ENCODE measurements at regions not wholly inside any gene's neighbourhood (a gene's known extent, or its start where the extent isn't known, plus 50 kb on each side); places are given as distances from the start of the nearest gene placed in this dataset.
A peak's percentile ranks its signal among the peaks of the same experiment; 100 is the strongest.

DNA sequence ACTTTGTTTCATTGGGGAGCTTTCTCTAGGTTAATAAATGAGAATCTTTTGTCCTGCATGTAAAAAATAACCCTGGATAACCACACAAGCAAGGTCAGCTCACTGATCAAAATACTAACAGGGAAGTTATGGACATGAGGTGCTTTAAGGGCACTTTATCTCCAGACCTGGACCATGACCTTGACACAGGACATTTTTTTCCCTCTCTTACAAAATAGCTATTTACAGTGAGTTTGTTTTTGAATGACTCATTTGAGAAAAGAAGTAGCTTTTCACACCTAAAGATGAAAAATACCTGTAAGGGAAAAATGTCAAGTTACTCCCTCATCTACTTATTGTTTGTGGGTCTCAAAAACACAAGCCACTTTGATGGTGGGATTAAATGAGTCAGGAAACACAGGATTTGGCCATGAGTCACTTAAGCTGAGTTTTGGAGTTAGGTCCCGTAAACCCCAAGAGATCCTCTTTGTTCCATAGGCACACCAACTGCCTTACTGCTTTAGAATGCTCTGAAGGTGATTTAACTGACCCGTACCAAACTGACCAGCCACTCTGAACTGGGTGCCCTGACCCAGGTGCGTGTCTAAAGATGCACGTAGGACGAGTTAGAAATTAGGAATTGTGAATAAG is 479.3 kb upstream of the NXPH2 start:
- DNase-seq = no peak

- DNase-seq = no peak
Observed at GRCh38 chr2:139241286-139241685, 461.1 kb upstream of the NXPH2 start.

DNA sequence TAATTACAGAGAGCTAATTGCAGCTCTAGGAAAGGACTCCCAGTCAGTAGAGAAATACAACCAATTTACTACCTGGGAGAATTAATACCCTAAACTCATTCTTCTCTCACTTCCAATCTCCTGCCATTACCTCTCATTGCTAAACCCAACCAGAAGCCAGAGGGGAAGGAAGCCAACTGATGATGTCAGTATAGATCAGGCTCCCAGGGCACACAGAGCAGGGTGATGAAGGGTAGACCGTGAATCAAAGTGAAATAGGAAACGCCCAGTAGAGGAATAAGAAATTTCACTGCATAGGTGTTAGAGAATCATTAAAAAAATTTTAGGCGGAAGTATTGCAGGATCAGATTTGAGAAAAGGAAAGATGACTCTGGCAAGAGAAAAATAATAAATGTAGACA is 456.8 kb upstream of the NXPH2 start:
- DNase-seq = no peak

DNA sequence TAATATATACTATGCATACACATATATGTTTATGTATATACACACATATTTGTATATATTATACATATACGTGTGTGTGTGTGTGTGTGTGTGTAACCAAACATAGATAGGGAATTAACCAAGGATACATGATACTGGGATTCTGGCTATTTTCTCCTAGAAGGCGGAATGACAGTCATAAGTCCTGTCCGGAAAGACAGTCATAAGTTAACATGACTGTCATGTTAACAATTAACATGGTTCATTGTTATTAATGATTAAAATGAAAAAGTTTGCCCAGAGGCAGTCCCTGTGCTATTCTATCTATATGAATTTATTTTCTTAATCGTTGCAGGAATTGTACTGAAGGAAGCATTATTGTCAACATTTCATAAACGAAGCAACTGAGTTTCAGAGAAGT is 450.7 kb upstream of the NXPH2 start:
- no peak for DNase-seq

GRCh38 chr2:139228276-139228675 is 448.1 kb upstream of the NXPH2 start:
- DNase-seq = no peak

DNA sequence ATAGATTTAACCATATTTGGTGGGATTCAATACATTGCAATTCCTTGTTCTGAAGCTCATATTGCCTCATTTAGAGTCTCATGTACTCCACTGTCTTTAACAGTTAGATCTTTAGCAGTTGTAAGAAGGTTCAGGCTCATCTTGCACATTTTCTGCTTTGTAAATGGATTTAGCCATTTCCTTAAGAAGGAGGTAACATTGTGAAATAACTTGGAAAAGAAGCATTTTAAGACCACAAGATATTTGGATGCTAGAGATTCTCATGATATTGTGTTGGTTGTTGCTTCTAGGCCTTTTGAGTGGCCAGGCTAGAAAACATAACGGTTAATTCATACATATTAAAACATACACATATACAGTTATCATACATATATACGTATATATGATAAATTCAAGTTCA is 445.8 kb upstream of the NXPH2 start:
- no peak for DNase-seq

DNA sequence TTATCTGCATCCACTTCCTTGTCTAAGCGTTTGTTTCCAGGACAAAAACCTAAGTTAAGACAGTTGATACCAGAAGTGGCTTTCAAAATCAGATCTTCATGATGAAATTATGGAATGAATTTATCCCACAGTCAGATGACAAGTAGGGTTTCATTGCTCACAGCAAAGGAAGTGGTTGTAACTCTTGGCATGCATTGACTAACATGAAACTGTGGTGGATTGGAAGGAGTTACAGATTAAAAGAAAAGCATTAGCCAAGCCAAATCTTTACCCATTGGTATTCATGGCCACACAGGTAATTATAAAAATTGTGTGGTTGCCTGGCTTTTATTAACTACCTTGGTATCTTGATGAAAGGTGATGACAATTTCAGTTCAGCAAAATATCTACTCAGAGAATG is 438.0 kb upstream of the NXPH2 start:
- DNase-seq = peak; percentile 2

GRCh38 chr2:139217641-139218040 is 437.5 kb upstream of the NXPH2 start:
- DNase-seq = no peak

DNA sequence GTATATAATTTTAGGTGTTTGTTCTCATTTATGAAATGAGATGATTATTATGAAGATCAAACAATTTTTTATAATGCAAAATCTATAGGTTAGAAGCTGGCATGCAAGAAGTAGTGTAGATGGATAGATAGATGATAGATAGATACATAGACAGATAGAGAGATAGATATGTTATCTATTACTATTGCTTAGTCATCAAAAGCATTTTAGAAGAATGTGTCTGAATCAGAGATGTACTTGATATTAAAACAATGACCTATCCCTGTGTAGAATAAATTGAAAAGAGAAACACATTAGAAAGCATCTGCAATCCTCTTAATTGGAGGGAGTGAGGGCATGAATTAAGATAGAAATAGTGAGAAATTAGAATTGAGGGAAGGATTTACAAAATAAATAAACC is 436.2 kb upstream of the NXPH2 start:
- DNase-seq = no peak

DNA sequence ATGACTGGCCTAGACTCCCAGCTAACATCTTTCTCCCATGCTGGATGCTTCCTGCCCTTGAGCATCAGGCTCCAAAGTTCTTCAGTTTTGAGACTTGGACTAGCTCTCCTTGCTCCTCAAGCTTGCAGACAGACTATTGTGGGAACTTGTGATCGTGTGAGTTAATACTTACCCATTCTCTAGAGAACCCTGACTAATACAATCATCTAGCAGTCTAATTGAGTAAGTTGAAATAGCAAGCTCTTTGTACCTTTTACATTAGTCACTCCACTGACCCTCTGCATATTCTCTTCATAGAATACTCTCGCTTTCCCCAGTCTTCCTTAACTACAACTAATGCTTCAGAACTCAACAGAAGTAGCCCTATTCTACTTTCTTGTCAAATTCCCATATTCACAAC is 434.6 kb upstream of the NXPH2 start:
- peak; percentile 1 for DNase-seq

- DNase-seq = no peak
Observed at GRCh38 chr2:139209586-139209985, 429.4 kb upstream of the NXPH2 start.

DNA sequence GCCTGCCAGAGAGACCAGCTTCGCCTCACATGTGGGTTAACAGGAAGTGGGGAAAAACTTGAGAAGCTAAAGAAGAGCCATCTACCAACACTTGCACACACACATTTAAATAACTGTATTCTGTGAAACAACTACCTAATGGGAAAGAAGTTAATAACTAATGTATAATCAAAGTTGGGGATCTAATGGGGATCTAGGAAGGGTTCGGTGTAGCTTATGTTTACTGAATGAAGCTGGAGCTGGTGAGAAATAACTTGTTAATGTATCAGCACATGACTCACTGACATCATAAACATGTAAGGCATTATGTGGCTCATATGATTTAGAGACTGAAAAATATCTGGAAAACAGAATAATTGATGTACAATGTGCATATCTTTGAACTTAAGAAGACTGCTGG is 421.3 kb upstream of the NXPH2 start:
- no peak for DNase-seq

DNA sequence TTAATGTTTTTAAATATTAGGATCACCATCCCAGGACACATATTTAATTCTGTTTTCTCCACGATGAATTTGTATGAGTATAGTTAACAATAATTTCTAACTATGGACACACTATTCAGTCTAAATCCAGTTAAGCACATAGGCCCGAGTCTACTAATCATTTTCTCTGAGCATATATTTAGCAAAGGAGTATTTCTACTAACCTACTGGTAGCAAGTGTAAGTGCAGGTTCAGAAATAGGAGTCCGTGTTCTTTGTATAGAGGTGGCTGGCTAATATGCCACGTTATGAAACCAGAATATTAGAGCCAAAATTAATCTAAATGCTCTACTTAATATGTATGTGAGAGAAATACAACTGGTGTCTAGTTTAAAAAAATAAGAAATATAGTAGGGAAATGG is 416.6 kb upstream of the NXPH2 start:
- no peak for DNase-seq

- no peak for DNase-seq
Observed at GRCh38 chr2:139194546-139194945, 414.4 kb upstream of the NXPH2 start.

GRCh38 chr2:139177041-139177440 is 396.9 kb upstream of the NXPH2 start:
- no peak for DNase-seq

DNA sequence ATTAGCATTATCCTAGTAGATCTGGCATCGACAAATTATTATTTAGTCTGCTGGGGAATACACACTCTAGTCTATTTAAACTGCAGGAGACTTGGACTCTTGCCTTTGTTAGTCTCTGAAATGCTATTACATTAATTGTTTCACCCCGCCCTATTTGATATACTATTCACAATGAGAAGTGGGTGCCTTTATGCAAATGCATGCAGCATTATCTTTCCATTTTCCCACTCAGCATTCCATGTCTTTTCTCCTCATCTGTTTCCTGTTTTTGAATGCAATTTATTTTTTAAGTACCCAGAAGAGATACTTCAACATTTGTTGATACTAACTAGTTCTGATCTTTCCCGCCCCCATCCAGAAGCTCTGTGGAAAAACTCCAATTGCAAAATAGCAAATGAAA is 395.3 kb upstream of the NXPH2 start:
- no peak for DNase-seq

DNA sequence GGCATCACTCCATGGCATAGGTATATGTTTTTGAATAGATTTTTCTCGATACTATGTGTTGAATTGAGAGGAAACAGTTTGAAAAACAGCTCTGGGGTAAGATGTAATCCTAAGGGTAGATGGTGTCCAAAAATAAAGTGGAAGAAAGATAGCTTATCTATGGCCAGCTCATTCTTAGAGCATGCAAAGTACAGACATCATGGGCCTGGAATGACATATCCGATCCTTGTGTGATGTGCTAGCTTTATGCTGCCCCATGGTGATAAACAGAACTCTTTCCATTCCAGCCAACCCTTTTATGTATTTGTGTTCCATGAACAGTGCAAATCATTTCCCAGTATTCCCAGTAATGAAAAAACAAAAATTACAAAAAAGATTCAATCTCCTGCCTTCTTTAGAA is 390.2 kb upstream of the NXPH2 start:
- DNase-seq = peak; percentile 5

- no peak for DNase-seq
Observed at GRCh38 chr2:139165601-139166000, 385.4 kb upstream of the NXPH2 start.

DNA sequence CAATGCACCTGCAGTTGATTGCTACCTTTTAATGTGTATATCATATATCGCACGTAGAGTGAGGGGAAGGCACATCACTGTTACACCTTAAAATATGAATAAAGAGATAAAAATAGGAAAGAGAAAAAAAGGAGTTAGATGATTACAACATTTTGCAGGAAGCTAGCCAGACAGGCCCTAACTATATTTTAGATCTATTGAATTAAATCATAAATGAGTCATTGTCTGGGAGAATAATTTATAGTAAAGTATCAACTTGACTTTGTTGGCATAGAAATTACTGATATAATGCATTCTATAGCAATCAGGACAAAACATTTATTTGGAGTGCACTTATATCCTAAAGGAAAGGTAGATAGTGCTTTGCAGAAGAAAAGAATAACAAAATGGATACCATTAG is 384.9 kb upstream of the NXPH2 start:
- DNase-seq = no peak

DNA sequence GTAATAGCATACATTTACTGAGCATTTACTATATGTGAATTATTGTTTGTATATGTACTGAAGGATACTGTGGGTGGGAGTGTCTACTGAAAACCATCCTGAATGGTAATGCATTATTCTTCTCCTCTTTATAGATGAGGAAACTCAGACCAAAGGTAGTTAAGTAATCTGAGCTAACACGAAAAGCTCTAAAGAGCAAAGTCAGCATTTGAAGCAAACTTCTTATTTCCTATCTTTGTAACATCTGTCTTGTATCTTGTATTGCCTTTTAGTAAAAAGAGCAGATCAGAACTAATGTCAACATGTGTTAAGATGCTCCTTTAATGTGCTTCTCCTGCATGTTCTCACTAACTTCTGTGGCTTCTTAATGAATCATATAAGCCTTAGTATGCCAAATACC is 382.8 kb upstream of the NXPH2 start:
- no peak for DNase-seq

DNA sequence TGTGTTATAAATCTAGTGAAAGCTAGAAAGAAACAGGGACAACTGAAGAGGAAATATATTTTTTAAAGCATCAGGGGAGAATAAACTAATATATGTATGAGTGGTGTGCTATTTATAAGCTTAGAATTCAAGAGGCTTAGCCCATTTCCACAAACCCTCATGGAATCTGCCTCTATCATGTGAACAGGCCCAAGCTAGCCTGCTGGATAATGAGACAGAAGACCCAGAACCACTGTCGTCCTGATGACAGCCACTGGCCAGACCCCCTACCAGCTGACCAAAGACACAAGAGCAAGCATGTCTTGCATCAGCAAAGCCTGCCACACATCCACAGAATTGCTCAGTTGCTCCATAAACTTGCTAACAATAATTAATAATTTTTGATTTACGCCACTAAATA is 382.3 kb upstream of the NXPH2 start:
- peak; percentile 6 for DNase-seq

GRCh38 chr2:139160836-139161235 is 380.6 kb upstream of the NXPH2 start:
- peak; percentile 72 for DNase-seq

GRCh38 chr2:139159177-139159576 is 379.0 kb upstream of the NXPH2 start:
- no peak for DNase-seq

DNA sequence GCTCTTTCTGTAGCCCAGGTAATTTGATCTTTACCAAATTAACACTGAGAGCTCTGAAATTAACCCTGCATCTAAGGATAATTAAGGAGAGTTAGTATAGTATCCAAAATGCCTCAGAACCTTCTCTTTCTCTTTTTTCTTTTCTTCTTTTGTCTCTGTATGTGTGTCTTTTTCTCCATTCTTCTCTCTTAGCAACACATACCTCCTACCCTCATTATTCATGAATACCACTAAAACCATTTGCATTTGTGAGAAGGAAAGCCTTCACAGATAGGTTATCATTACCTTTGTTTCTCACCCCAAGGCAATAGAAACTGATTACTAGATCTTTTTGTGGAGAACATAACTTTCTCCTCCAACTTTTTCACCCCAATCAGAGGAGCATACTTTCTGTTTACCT is 376.5 kb upstream of the NXPH2 start:
- DNase-seq = no peak

DNA sequence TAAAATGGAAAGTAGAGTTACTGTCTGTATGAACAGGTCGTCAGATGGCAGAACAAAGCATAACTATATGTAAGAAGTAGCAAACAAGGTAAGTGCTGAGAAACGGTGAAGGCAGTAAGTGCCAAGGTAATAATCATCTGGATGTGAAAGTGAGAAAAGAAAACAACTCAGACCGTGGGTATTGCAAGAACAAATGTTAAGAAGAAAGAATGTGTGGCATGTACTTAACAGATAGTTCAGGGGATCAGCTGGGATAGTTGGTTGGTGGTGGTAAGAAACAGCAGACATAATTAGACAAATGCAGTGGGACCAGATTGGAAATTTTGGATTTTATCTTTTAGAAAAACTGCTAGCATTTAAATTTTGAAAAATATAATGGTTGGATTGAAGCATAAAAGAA is 375.8 kb upstream of the NXPH2 start:
- DNase-seq = no peak
